NB4 (cell line): ENCODE measurements at regions not wholly inside any gene's neighbourhood (a gene's known extent, or its start where the extent isn't known, plus 50 kb on each side); places are given as distances from the start of the nearest gene placed in this dataset.

Experiments used
- DNase-seq: peaks from one replicate; pipeline ENCODE4 v3.0.0; 2010; ENCODE audit warnings: low read depth
- H3K4me3 ChIP-seq: one replicate; pipeline ENCODE4 v1.5.1; 2011; ENCODE audit warnings: mild to moderate bottlenecking, low read depth, low read length, moderate library complexity
- MYC ChIP-seq: IDR thresholded peaks from 2 replicates; pipeline ENCODE4 v1.6.1; 2011; ENCODE audit warnings: low read depth, low read length
- POLR2A ChIP-seq: IDR thresholded peaks from 2 replicates; pipeline ENCODE4 v1.6.1; 2011; ENCODE audit warnings: mild to moderate bottlenecking; ENCODE audit not compliant: insufficient read length; ENCODE audit errors: extremely low read depth
- TF ChIP-seq, protein P1 (sequence below): IDR thresholded peaks from 2 replicates; pipeline ENCODE4 v1.6.1; 2011; ENCODE audit warnings: low read depth, low read length
- TF ChIP-seq, protein P2 (sequence below): IDR thresholded peaks from one replicate; pipeline ENCODE4 v1.5.1; 2012; ENCODE audit warnings: low read depth, low read length

DNA sequence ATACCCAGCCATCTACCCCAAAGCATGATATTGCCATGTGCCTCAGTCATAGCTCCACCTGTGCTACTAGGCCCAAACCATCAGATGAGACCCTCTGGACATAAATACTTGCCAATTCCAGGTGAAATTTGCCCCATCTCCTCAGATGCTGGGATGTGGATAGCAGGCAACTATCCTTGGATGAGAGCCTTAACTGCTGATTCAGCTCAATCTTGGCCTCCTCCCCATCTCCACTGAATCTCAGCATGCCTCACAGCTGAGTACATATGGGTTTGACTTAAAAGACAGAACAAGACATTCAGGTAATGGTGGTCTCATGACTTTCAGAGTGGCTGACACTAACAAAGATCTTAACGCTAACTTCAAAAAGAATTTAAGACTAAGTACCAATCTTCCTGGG lies 50.8 kb upstream of the KLHL13 start:
- H3K4me3 ChIP-seq: no peak overlapping the region
- TF ChIP-seq MYC: no peak
- TF ChIP-seq, protein P1, sequence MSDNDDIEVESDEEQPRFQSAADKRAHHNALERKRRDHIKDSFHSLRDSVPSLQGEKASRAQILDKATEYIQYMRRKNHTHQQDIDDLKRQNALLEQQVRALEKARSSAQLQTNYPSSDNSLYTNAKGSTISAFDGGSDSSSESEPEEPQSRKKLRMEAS: no peak
- TF ChIP-seq, protein P2, sequence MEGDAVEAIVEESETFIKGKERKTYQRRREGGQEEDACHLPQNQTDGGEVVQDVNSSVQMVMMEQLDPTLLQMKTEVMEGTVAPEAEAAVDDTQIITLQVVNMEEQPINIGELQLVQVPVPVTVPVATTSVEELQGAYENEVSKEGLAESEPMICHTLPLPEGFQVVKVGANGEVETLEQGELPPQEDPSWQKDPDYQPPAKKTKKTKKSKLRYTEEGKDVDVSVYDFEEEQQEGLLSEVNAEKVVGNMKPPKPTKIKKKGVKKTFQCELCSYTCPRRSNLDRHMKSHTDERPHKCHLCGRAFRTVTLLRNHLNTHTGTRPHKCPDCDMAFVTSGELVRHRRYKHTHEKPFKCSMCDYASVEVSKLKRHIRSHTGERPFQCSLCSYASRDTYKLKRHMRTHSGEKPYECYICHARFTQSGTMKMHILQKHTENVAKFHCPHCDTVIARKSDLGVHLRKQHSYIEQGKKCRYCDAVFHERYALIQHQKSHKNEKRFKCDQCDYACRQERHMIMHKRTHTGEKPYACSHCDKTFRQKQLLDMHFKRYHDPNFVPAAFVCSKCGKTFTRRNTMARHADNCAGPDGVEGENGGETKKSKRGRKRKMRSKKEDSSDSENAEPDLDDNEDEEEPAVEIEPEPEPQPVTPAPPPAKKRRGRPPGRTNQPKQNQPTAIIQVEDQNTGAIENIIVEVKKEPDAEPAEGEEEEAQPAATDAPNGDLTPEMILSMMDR: no peak
- TF ChIP-seq POLR2A: no peak
- DNase-seq: no peak

GRCh38 chrX:118171356-118171755 lies 54.7 kb upstream of the KLHL13 start:
- no peak for TF ChIP-seq POLR2A
- no peak for TF ChIP-seq MYC
- TF ChIP-seq, protein P2: no peak
- TF ChIP-seq, protein P1: no peak
- H3K4me3 ChIP-seq: no peak overlapping the region
- DNase-seq: no peak

DNA sequence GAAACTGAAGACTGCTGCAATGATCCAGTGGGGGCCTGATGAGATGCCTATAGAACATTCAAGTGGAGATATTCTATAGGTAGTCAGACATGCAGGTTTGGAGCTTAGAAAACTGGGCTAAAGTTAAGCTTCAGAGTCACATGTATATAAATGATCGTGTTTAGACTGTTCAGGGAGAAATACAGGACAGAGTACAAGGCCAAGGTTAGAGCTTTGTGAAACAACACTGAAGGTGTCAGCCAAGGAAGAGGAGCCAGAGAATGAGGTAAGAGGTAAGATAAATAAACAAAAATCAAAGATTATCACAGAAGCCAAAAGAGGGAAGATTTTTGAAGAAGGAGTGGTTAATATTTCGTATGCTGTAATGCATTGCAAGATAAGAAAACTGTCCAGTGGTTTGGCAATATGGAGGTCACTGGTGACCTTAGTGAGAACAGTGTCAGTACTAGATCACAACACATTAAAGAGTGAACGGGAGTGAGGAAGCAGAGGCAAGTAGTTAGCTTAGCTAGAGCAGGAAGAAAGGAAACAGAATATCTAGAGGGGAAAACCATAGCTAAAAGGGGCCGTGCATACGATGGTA lies 58.0 kb upstream of the KLHL13 start:
- DNase-seq: no peak
- TF ChIP-seq, protein P2: no peak
- TF ChIP-seq POLR2A (no peak), MYC (no peak)
- TF ChIP-seq, protein P1: no peak
- H3K4me3 ChIP-seq: no peak overlapping the region

- no peak overlapping the region for H3K4me3 ChIP-seq
- TF ChIP-seq, protein P1: no peak
- TF ChIP-seq MYC (no peak), POLR2A (no peak)
- TF ChIP-seq, protein P2: no peak
- no peak for DNase-seq
Observed at GRCh38 chrX:118177708-118178107, 61.1 kb upstream of the KLHL13 start.

- H3K4me3 ChIP-seq: no peak overlapping the region
- no peak for DNase-seq
- TF ChIP-seq, protein P2: no peak
- TF ChIP-seq, protein P1: no peak
- TF ChIP-seq MYC: no peak
- no peak for TF ChIP-seq POLR2A
Observed at GRCh38 chrX:118178450-118178849, 61.8 kb upstream of the KLHL13 start.

DNA sequence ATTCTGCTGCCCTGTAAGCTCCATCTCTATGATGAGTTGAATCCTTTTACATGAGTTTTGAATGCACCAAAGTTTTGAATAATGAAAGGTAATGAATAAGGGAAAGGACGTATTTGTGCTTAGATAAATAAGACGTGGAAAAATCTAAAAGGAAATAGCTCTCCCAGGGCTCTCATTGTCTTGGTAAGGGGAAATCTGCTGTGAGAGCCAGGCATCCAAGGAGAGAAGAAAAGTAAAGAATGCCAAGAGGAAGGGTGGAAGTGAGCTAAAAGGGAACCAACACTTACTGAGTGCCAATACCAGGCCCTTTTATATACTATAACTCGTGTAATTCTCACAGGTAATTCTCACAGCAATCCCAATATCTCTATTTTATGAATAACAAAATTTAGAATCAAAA lies 62.6 kb upstream of the KLHL13 start:
- TF ChIP-seq, protein P2: no peak
- TF ChIP-seq POLR2A (no peak), MYC (no peak)
- TF ChIP-seq, protein P1: no peak
- no peak for DNase-seq
- H3K4me3 ChIP-seq: no peak overlapping the region
